ENCODE measurements at regions not wholly inside any gene's neighbourhood (a gene's known extent, or its start where the extent isn't known, plus 50 kb on each side); places are given as distances from the start of the nearest gene placed in this dataset.

DNA sequence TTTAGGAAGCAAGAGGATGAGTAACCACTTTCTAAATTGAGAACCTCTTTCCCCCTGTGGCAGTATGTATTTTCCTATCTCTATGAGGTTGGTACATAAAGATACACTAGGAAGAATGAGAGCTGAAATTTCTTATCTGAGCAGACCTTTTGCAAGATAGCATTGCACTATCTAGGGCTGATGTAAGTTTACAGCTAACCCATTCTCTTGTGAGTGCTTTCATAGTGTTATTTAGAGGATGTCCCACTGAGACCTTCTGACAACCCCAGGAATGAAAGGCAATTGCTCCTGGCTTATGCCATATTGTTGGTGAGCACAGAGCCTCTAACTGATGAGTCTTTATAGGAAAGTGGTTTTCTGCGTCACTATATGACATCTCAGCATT, 1209.3 kb upstream of the CDH6 start:
- no peaks in the 10 kb centered on the region for H3K27me3 Mint-ChIP-seq (ENCODE audit: low read depth in 2 of 2)
- H3K27ac Mint-ChIP-seq = no peak overlapping the region
- DNase-seq = no peak
- Histone ChIP-seq H3K36me3 (ENCODE audit: control insufficient read depth, insufficient read depth, low read length) (no peaks in the 10 kb centered on the region), H3K27ac (ENCODE audit: low read length) (no peak overlapping the region), H3K27me3 (ENCODE audit: control insufficient read depth, insufficient read depth, low read length) (no peaks in the 10 kb centered on the region), H3K4me3 (ENCODE audit: low read length) (no peak overlapping the region), H3K9me3 (ENCODE audit: control insufficient read depth, insufficient read depth, low read length) (peaks cover 6% of the 10 kb centered on the region), H3K4me1 (ENCODE audit: control insufficient read depth, insufficient read depth, low read length) (no peaks in the 10 kb centered on the region)
- peaks cover 20 to 29% of the 10 kb centered on the region in 2 donors for H3K9me3 Mint-ChIP-seq
- 91% methylated on average over 1 of the region's 1 CpG for WGBS (ENCODE audit: insufficient coverage)
- H3K36me3 Mint-ChIP-seq = peaks cover 5% of the 10 kb centered on the region
- intact Hi-C loops (cut with micrococcal nuclease) = no loop called here
- TF ChIP-seq, protein P1, sequence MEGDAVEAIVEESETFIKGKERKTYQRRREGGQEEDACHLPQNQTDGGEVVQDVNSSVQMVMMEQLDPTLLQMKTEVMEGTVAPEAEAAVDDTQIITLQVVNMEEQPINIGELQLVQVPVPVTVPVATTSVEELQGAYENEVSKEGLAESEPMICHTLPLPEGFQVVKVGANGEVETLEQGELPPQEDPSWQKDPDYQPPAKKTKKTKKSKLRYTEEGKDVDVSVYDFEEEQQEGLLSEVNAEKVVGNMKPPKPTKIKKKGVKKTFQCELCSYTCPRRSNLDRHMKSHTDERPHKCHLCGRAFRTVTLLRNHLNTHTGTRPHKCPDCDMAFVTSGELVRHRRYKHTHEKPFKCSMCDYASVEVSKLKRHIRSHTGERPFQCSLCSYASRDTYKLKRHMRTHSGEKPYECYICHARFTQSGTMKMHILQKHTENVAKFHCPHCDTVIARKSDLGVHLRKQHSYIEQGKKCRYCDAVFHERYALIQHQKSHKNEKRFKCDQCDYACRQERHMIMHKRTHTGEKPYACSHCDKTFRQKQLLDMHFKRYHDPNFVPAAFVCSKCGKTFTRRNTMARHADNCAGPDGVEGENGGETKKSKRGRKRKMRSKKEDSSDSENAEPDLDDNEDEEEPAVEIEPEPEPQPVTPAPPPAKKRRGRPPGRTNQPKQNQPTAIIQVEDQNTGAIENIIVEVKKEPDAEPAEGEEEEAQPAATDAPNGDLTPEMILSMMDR (IDR thresholded peaks at IDR 0.05) = no peak
- H3K4me3 Mint-ChIP-seq = no peak overlapping the region
- no peak for ATAC-seq
- no peaks in the 10 kb centered on the region for H3K4me1 Mint-ChIP-seq

DNA sequence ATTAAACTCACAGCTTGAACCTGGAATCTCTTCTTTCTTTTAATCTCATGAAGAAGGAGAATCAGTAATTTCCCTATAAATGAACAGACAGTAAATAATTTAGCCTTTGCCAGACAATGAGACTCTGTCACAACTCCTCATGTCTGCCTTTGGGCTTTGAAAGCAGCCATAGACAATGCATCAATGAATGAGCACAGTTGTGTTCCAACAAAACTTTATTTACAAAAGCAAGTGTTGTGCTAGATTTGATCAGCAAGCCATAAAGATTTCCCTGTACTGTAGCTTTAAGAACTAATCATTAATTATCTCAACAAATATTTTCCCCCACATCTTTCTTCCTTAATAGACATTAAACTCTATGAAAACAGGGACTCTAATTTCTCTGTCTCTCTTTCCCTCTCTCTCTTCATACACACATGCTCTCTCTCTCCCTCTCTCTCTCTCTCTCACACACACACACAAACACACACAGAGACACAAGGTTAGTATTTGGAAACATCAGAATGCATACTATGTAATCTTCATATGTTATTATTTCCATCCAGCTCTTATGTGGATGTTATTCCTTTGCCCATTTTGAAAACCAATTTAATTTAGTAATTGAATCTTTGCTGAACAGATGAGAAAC, 1209.8 kb upstream of the CDH6 start:
- H3K9me3 Mint-ChIP-seq = peaks cover 20 to 29% of the 10 kb centered on the region in 2 donors
- Histone ChIP-seq H3K9me3 (ENCODE audit: control insufficient read depth, insufficient read depth, low read length) (peaks cover 6% of the 10 kb centered on the region), H3K36me3 (ENCODE audit: control insufficient read depth, insufficient read depth, low read length) (no peaks in the 10 kb centered on the region), H3K4me3 (ENCODE audit: low read length) (no peak overlapping the region), H3K27me3 (ENCODE audit: control insufficient read depth, insufficient read depth, low read length) (no peaks in the 10 kb centered on the region), H3K4me1 (ENCODE audit: control insufficient read depth, insufficient read depth, low read length) (no peaks in the 10 kb centered on the region), H3K27ac (ENCODE audit: low read length) (no peak overlapping the region)
- peaks cover 5% of the 10 kb centered on the region for H3K36me3 Mint-ChIP-seq
- TF ChIP-seq, protein P1 (IDR thresholded peaks at IDR 0.05) = no peak
- ATAC-seq (no peak), DNase-seq (no peak)
- intact Hi-C loops (cut with micrococcal nuclease) = no loop called here
- H3K27me3 Mint-ChIP-seq (ENCODE audit: low read depth in 2 of 2) = no peaks in the 10 kb centered on the region
- no peaks in the 10 kb centered on the region for H3K4me1 Mint-ChIP-seq
- H3K27ac Mint-ChIP-seq = no peak overlapping the region
- no peak overlapping the region for H3K4me3 Mint-ChIP-seq

DNA sequence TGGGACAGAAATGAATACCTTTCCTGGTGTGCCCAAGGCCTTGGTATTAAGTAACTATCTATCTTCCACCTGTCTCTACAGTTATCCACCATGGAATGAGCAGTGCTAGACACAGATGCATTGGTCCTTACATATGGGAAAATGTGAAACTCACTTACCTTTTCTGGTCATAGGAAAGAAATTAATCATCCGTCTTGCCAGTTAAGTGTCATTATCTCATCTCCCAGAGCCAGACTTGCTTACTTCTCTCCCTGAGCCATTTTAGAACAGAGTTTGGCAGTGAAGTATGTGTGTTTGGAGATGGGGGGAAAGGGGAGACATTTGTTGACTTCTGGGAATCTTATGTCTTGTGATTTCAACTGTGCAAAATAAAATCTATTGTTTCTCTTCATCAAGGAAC, 1211.0 kb upstream of the CDH6 start:
- Histone ChIP-seq H3K9me3 (ENCODE audit: control insufficient read depth, insufficient read depth, low read length) (peaks cover 6% of the 10 kb centered on the region), H3K4me3 (ENCODE audit: low read length) (no peak overlapping the region), H3K4me1 (ENCODE audit: control insufficient read depth, insufficient read depth, low read length) (no peaks in the 10 kb centered on the region), H3K27me3 (ENCODE audit: control insufficient read depth, insufficient read depth, low read length) (no peaks in the 10 kb centered on the region), H3K36me3 (ENCODE audit: control insufficient read depth, insufficient read depth, low read length) (no peaks in the 10 kb centered on the region), H3K27ac (ENCODE audit: low read length) (no peak overlapping the region)
- TF ChIP-seq, protein P1 (IDR thresholded peaks at IDR 0.05) = no peak
- Mint-ChIP-seq H3K27ac (no peak overlapping the region), H3K36me3 (peaks cover 5% of the 10 kb centered on the region), H3K9me3 (peaks cover 21 to 30% of the 10 kb centered on the region in 2 donors), H3K4me1 (no peaks in the 10 kb centered on the region), H3K4me3 (no peak overlapping the region), H3K27me3 (ENCODE audit: low read depth in 2 of 2) (no peaks in the 10 kb centered on the region)
- no peak for DNase-seq
- 100% methylated on average over 1 of the region's 1 CpG for WGBS (ENCODE audit: insufficient coverage)
- ATAC-seq = no peak
- intact Hi-C loops (cut with micrococcal nuclease) = no loop called here

DNA sequence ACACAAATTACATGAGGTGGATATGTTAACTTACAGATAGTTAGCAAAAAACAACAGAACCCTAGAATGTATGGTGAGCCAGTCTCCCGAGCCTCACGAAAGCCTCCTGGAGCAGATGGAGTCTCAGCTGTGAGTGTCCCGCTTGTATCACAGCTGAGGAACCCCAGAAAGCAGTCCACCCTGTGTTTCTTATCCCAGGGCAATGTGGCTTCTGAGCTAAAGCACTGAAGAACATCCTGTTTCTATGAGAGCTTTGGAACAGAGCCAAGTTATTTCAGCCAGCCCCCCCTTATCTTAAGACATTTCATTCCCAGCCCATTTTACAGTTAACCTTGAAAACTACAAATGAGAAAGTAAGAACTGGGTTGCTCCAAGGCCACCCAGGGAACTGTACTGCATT, 1220.9 kb upstream of the CDH6 start:
- no peak overlapping the region for H3K27ac Mint-ChIP-seq
- no peak for ATAC-seq
- WGBS (ENCODE audit: insufficient coverage) = 79% methylated on average over 3 of the region's 3 CpGs
- intact Hi-C loops (cut with micrococcal nuclease) = no loop called here
- H3K4me3 Mint-ChIP-seq = no peak overlapping the region
- no peaks in the 10 kb centered on the region for H3K27me3 Mint-ChIP-seq (ENCODE audit: low read depth in 2 of 2)
- Histone ChIP-seq H3K27me3 (ENCODE audit: control insufficient read depth, insufficient read depth, low read length) (no peaks in the 10 kb centered on the region), H3K36me3 (ENCODE audit: control insufficient read depth, insufficient read depth, low read length) (no peaks in the 10 kb centered on the region), H3K4me1 (ENCODE audit: control insufficient read depth, insufficient read depth, low read length) (no peaks in the 10 kb centered on the region), H3K27ac (ENCODE audit: low read length) (no peak overlapping the region), H3K4me3 (ENCODE audit: low read length) (no peak overlapping the region), H3K9me3 (ENCODE audit: control insufficient read depth, insufficient read depth, low read length) (peaks cover 8% of the 10 kb centered on the region)
- TF ChIP-seq, protein P1 (IDR thresholded peaks at IDR 0.05) = no peak
- no peaks in the 10 kb centered on the region for H3K36me3 Mint-ChIP-seq
- H3K4me1 Mint-ChIP-seq = no peaks in the 10 kb centered on the region
- no peak for DNase-seq
- peaks cover 9 to 16% of the 10 kb centered on the region in 2 donors for H3K9me3 Mint-ChIP-seq
